Large intestine (tissue), 3 donors: ENCODE measurements at regions not wholly inside any gene's neighbourhood (a gene's known extent, or its start where the extent isn't known, plus 50 kb on each side); places are given as distances from the start of the nearest gene placed in this dataset.
A peak's percentile ranks its signal among the peaks of the same experiment; 100 is the strongest.

Experiments used
- DNase-seq, 2 donors: peaks; one replicate each; pipeline versions ENCODE4 v3.0.0 to v3.0.0-alpha.2; 2013
- H3K27ac ChIP-seq: one replicate; pipeline ENCODE4 v1.5.1; 2013; ENCODE audit warnings: low read length
- H3K27me3 ChIP-seq: 2 replicates; pipeline ENCODE4 v1.6.1; 2013; ENCODE audit warnings: low read length; ENCODE audit not compliant: control insufficient read depth, insufficient read depth
- H3K36me3 ChIP-seq: 2 replicates; pipeline ENCODE4 v1.6.1; 2013; ENCODE audit warnings: low read length; ENCODE audit not compliant: control insufficient read depth, insufficient read depth
- H3K4me1 ChIP-seq: one replicate; pipeline ENCODE4 v1.6.1; 2013; ENCODE audit warnings: low read length; ENCODE audit not compliant: control insufficient read depth, insufficient read depth
- H3K4me3 ChIP-seq: one replicate; pipeline ENCODE4 v1.5.1; 2013; ENCODE audit warnings: low read length
- H3K9me3 ChIP-seq: one replicate; pipeline ENCODE4 v1.6.1; 2013; ENCODE audit warnings: mild to moderate bottlenecking, low read depth, low read length, moderate library complexity; ENCODE audit not compliant: control insufficient read depth
- WGBS: methylation state at CpG from one replicate; pipeline ENCODE4 v1.1.5; 2013; ENCODE audit warnings: low lambda C conversion rate; ENCODE audit not compliant: insufficient coverage; 5-methylcytosine and 5-hydroxymethylcytosine counted together

DNA sequence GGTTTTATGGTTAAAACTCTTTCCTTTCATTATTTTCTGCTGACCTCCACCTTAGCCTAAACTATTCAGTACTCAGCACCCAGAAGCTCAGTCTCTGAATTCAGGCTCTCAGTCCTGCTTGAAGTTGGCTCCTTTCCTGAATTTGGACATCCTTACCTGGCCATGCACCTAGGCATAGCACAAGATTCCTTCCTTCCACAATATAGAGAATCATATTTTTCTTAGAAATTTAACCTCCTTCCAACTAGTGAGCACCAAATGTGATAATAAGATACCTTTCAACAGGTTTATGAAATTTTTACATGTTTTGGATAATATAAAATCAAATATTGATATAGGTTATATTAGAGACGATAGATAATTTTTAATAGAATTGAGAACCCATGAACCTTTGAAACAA, 905.6 kb upstream of the GHITM start:
- Histone ChIP-seq H3K4me3 (no peak overlapping the region), H3K27ac (no peak overlapping the region), H3K27me3 (no peaks in the 10 kb centered on the region), H3K36me3 (no peaks in the 10 kb centered on the region), H3K4me1 (no peaks in the 10 kb centered on the region), H3K9me3 (no peaks in the 10 kb centered on the region)
- WGBS: 82% methylated on average over 1 of the region's 1 CpG
- DNase-seq: no peak

DNA sequence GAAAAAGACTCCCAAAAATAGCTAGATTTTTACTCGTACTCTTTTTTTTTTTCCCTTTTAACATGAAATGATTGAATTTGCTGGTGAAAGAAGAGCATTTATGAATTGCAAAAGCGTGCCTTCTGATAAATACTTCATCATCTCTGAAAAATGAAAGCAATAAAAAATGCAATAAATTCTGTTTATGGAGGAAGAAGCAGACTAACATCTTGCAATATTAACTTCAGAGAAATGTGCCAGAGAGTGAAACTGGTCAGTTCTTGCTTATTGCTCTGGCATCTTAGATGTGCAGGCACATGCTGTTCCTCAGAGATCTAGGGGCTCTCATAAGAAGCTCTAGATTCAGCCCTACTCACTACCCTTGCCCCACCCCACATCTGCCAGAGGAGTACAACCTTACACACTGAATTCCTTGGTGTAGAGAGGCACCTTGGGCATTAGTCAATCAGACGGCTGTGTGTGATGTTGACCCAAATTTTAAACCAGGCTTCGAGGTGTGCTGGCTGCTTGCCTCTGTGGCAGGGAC, 891.1 kb upstream of the GHITM start:
- Histone ChIP-seq H3K4me3 (no peak overlapping the region), H3K36me3 (no peaks in the 10 kb centered on the region), H3K9me3 (peaks cover 4% of the 10 kb centered on the region), H3K27ac (no peak overlapping the region), H3K4me1 (no peaks in the 10 kb centered on the region), H3K27me3 (no peaks in the 10 kb centered on the region)
- 74% methylated on average over 2 of the region's 4 CpGs for WGBS
- no peak for DNase-seq

DNA sequence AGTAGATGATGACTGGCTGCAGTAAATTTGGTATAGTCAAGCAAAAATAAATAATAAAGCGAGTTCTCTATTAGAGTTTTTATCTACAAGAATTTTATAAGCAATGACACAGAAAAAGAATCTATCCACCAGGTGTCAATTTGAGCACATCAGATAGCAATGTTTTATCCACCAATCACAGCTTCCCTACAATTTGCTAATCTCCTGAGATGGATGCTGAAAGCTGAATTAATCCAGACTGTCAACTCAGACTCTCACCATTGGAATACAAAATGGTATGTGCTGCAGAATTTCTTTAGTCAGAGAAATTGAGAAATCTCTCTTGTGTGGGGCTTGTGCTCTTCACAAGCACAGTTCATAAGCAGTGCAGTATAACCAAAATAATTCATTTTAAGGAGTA, 888.9 kb upstream of the GHITM start:
- 80% methylated on average over 1 of the region's 1 CpG for WGBS
- no peak overlapping the region for H3K4me3 ChIP-seq
- peaks cover 4% of the 10 kb centered on the region for H3K9me3 ChIP-seq
- H3K36me3 ChIP-seq: no peaks in the 10 kb centered on the region
- H3K27ac ChIP-seq: no peak overlapping the region
- H3K27me3 ChIP-seq: no peaks in the 10 kb centered on the region
- no peaks in the 10 kb centered on the region for H3K4me1 ChIP-seq
- no peak for DNase-seq

DNA sequence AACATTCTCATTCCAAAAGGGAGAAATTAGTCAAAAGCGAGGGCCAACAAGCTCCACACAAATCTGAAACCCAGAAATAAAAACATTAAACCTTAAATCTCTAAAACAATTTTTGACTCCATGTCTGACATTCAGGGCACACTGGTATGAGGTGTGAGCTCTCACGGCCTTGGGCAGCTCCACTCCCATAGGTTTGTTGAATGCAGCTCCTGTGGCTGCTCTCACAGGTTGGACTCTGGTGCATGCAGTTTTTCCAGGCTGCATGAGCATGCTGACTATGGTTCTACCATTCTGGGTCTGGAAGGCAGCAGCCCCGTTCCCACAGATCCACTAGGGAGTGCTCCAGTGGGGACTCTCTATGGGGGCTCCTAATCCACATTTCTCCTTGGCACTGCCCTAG, 887.1 kb upstream of the GHITM start:
- H3K27ac ChIP-seq: no peak overlapping the region
- no peaks in the 10 kb centered on the region for H3K27me3 ChIP-seq
- H3K9me3 ChIP-seq: peaks cover 4% of the 10 kb centered on the region
- no peaks in the 10 kb centered on the region for H3K36me3 ChIP-seq
- DNase-seq: no peak
- no peaks in the 10 kb centered on the region for H3K4me1 ChIP-seq
- WGBS: no CpG with 5 or more reads among the region's 3 CpGs
- no peak overlapping the region for H3K4me3 ChIP-seq

DNA sequence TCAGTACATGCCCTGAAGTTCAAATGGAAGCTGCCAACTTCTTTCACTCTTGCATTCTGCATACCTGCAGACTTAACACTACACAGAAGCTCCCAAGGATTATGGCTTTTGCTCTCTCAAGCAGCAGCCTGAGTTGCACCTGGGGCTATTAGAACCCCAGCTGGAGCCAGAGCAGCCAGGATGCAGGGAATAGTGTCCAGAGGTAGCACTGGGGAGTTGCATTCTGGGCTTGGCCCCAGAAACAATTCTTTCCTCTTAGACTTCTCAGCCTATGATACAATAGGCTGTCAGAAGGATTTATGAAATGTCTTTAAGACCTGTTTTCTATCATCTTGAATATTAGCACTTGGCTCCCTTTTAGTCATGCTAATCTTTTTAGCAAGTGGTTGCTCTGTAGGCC, 886.7 kb upstream of the GHITM start:
- peaks cover 4% of the 10 kb centered on the region for H3K9me3 ChIP-seq
- peak in 1 of 2 donors; percentile 2 for DNase-seq
- H3K27me3 ChIP-seq: no peaks in the 10 kb centered on the region
- no peak overlapping the region for H3K4me3 ChIP-seq
- H3K36me3 ChIP-seq: no peaks in the 10 kb centered on the region
- H3K27ac ChIP-seq: no peak overlapping the region
- H3K4me1 ChIP-seq: no peaks in the 10 kb centered on the region

DNA sequence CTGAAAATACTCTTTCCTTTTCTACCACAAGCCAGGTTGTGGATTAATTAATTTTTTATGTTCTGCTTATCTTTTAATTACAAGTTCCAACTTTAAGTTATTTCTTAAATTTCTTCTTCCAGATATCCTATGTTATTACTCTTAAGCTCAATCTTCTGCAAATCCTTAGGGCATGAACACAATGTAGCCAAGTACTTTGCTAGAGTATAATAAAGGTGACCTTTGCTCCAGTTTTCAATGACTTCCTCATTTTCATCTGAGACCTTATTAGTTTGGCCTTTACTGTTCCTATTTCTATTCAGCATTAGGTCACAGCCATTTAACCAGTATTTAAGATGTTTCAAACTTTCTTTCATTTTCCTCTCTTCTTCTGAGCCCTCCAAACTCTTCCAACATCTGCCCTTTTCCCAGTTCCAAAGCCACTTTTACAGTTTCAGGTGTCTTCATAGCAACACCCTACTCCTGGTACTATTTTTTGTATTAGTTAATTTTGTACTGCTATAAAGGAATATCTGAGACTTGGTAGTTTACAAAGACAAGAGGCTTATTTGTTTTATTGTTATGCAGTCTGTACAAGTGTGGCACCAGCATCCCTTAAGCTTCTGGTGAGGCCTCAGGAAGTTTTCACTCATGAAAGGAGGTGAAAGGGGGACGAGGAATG, 886.2 kb upstream of the GHITM start:
- WGBS: 100% methylated on average over 1 of the region's 1 CpG
- Histone ChIP-seq H3K4me3 (no peak overlapping the region), H3K36me3 (no peaks in the 10 kb centered on the region), H3K9me3 (peaks cover 4% of the 10 kb centered on the region), H3K27me3 (no peaks in the 10 kb centered on the region), H3K4me1 (no peaks in the 10 kb centered on the region), H3K27ac (no peak overlapping the region)
- DNase-seq: no peak

DNA sequence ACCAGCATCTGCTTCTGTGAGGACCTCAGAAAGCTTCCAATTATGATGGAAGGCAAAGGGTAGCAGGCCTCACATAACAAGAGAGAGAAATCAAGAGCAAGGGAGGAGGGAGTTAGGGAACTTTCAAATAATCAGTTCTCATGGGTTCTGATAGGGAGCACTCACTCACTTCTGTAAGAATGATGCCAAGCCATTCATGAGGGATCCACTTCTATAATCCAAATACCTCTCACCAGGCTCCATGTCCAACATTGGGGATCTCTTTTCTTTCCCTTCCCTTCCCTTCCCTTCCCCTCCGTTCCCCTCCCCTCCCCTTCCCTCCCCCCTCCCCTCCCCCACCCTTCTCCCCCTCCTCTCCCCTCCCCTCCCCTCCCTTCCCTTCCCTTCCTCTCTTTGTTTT, 884.6 kb upstream of the GHITM start:
- no peak overlapping the region for H3K4me3 ChIP-seq
- no peaks in the 10 kb centered on the region for H3K36me3 ChIP-seq
- no peaks in the 10 kb centered on the region for H3K27me3 ChIP-seq
- H3K4me1 ChIP-seq: no peaks in the 10 kb centered on the region
- no peak overlapping the region for H3K27ac ChIP-seq
- WGBS: no CpG with 5 or more reads among the region's 1 CpG
- no peak for DNase-seq
- peaks cover 4% of the 10 kb centered on the region for H3K9me3 ChIP-seq

DNA sequence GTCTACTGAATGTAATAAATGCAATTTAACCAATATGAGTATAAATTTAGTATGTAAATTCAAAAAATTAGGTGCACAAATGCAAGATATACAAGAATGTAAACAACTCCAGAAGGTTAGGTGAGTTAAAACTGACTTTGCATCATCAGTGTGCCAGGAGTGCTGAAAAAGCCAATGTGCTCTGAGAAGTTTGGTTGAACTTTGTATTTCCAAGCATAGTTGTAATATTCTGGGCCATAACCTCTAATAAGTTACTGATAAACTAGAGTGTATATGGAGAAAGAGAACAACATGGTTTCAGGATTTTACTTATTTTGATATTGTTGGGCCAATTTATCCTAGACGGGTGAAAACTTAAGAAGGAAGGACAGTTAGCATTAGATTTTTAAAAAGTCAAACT, 876.9 kb upstream of the GHITM start:
- 91% methylated on average over 1 of the region's 1 CpG for WGBS
- Histone ChIP-seq H3K36me3 (no peaks in the 10 kb centered on the region), H3K27me3 (no peaks in the 10 kb centered on the region), H3K9me3 (no peaks in the 10 kb centered on the region), H3K27ac (no peak overlapping the region), H3K4me1 (no peaks in the 10 kb centered on the region), H3K4me3 (no peak overlapping the region)
- DNase-seq: no peak

DNA sequence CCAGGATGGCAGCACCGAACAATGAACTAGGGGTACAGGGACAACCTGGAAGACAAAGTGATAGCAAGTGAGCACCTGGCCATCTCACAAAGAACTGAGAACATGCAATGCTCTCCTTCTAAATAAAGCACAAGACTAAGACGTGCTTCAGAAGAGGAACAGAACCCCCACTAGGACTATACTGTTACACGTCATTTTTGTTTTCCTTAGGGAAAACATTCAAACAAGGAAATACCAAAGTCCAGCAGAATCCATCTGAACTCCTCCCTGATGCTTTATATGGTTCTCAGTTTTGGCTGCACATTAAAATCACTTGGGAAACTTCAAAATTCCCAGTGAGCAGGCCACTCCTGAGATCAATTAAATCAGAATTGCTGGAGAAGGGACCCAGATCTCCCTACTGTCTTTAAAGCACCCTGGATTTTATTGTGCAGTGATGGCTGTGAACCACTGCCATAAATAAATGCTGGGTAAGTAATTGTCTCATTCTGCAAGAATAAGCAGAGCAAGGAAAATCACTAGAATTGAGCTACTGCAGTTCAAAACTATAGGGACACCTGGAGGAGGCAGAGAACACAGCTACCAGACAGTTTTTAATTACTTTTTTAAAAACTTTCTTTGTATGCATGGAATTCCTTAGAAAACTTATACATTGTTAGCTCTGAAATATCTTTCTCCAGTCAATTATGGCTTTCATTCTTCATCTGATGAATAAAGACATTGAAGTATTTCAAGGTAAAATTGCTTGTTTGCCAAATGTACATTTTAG, 866.5 kb upstream of the GHITM start:
- Histone ChIP-seq H3K27me3 (no peaks in the 10 kb centered on the region), H3K9me3 (no peaks in the 10 kb centered on the region), H3K36me3 (no peaks in the 10 kb centered on the region), H3K4me3 (no peak overlapping the region), H3K4me1 (no peaks in the 10 kb centered on the region), H3K27ac (no peak overlapping the region)
- no CpG with 5 or more reads among the region's 3 CpGs for WGBS
- DNase-seq: no peak

DNA sequence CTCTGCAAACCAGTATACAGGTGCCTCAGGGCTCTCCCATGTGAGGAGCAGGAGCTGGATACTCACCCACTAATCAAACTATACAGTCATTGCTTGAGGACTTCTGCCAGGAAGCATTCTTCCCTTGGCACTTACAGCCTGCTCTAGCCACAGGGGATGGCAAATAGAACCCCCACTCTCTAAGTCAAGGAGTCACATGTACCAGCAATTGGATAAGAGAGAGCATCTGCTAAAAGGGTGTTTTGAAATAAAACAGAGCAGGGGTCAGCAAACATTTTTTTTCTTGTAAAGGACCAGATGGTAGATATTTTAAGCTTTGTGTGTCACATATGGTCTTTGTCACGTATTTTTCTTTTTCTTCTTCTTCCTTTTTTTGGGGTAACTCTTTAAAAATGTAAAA, 865.2 kb upstream of the GHITM start:
- H3K4me3 ChIP-seq: no peak overlapping the region
- DNase-seq: no peak
- H3K36me3 ChIP-seq: no peaks in the 10 kb centered on the region
- no peak overlapping the region for H3K27ac ChIP-seq
- whole genome bisulfite sequencing: 50% methylated on average over 1 of the region's 1 CpG
- H3K27me3 ChIP-seq: no peaks in the 10 kb centered on the region
- H3K4me1 ChIP-seq: no peaks in the 10 kb centered on the region
- no peaks in the 10 kb centered on the region for H3K9me3 ChIP-seq

DNA sequence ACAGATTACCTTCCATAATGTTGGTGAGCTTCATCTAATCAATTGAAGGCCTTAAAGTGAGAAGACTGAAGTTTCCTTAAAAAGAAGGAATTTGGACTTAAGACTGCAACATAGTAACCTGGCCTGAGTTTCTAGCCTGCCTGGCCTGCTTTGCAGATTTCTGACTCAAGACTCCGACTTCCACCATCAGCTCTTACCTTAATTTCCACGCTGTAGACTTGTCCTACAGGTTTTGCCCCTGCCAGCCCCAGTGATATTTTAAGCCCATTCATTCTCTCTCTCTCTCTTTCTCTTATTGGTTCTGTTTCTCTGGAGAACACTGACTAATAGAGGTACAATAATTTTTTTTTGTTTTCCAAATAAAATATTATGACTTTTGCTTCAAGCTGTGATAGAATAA, 862.3 kb upstream of the GHITM start:
- Histone ChIP-seq H3K9me3 (peaks cover 3% of the 10 kb centered on the region), H3K36me3 (no peaks in the 10 kb centered on the region), H3K4me3 (no peak overlapping the region), H3K27me3 (no peaks in the 10 kb centered on the region), H3K27ac (no peak overlapping the region), H3K4me1 (no peaks in the 10 kb centered on the region)
- DNase-seq: no peak
- no CpG with 5 or more reads among the region's 2 CpGs for WGBS
